ENCODE measurements at regions not wholly inside any gene's neighbourhood (a gene's known extent, or its start where the extent isn't known, plus 50 kb on each side); places are given as distances from the start of the nearest gene placed in this dataset.

DNA sequence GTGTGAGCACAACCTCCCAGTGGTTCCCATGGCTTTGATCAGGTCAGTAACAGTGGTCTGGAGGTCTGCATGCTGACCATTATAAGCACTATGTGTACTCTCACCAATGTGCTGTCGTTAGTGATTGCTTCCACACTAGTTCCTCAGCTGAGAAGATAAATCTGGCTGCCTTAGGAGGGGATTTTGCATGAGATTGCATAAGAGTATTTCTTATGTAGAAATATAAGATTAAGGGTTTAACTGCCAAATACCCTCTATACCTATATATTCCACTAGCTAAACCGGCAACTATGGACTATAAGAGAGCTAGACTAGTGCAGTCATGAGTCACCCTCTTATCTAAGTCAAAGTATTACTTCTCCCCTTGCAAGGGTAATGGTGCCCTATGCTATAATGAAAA is 580.2 kb downstream of the CDH11 start:
- DNase-seq (ENCODE audit: low read depth): no peak

DNA sequence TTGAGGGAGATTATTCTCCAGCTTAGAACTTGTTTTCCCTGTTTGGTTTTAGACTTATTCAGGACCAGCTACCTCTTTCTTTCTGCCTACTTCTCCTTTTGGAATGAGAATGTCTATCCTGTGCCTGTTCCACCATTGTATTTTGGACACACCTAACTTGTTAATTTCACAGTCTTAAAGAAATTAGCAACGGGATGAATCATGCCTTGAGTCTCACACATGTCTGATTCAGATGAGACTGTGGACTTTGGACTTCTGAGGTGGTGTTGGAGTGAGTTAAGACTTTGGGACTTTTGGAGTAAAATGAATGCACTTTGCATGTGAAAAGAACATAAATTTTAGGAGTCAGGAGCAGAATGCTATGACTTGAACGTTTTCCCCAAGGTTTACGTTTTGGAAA is 581.4 kb downstream of the CDH11 start:
- DNase-seq (ENCODE audit: low read depth): no peak

DNA sequence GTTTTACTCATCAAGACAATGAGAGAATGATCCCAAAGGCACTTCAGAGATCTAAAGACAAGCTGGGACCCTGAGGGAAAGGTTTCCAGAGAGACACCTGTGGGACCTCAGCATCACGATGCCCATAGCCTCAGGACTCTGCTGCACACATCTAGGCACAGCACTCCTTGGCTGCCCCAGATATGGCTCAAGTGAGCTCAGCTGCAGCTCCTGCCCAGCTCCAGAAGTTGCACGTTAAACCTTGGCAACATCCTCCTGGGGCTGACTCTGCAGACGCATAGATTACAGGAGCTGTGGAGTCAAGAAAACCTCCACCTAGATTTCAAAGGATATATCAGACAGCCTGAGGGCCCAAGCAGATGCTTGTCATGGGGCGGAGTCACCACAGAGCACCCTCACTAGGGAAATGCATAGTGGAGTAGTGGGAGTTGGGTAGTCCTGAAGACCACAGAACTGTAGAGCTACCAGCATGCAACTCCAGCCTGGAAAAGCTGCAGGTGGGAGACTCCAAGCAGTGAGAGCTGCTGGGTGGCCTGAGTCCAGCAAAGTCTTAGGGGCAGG is 582.0 kb downstream of the CDH11 start:
- no peak for DNase-seq (ENCODE audit: low read depth)

DNA sequence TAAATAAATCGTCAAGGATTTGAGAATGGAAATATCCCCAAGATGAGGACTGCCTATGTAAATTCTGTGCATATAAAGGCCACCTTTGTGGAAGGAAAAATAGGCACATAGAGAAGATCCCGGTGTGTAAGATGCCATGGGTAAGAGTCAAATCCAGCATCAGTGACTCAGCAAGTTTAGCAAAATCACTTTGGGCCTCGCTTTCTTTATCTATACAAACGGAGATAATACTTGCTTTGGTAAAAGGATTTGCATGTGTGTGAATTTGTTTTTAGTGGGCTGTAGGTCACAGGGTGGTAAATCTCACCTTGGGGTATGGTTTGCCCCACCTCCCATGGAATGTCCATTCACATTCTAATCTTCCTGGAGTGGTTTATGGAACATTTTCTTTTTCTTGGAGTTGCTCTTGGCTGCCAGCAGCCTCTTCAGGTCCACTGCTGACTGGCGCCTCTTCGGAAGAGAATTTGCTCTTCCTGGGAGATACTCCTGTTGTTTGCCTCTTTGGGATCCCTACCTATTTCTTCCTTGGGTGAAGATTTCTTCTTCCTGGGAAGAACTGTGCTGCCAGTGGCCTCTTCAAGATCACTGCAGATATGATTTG is 587.6 kb downstream of the CDH11 start:
- no peak for DNase-seq (ENCODE audit: low read depth)

DNA sequence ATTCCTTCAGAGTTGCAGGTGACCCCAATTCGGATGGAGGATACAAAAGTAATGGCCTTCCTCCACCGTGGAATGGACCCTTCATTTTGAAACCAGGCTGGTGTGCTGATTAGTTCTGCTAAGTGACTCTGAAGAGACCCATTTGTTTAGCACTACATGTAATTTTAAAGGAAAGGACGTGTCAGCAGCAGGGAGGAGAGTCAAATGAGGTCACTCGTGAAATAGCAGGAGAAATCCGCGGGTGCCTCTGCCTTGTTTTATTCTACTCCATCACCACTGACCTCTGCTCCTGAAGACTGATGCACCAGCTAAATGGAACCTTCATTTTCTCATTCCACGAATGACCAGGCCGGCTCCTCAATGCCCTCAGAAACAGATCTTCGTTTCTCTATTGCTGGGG is 589.2 kb downstream of the CDH11 start:
- DNase-seq (ENCODE audit: low read depth): no peak

DNA sequence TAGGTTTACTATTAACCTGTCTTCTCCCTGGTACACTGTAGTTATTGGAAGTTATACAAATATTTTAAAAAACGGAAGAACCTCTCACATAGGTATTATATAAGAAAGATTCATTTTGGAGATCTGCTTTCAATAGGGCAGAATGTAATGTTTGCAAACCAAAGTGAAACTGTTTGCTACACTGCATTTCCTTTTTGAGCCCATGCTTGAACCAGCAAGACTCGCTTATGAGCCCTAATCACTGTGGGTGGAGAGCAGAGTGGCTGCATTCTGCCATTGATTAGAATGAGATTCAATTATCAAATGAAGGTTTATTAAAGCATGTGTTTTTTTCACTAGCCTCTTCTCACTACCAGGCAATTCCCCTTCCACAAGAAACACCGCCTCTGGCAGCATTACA is 589.7 kb downstream of the CDH11 start:
- DNase-seq (ENCODE audit: low read depth): no peak

DNA sequence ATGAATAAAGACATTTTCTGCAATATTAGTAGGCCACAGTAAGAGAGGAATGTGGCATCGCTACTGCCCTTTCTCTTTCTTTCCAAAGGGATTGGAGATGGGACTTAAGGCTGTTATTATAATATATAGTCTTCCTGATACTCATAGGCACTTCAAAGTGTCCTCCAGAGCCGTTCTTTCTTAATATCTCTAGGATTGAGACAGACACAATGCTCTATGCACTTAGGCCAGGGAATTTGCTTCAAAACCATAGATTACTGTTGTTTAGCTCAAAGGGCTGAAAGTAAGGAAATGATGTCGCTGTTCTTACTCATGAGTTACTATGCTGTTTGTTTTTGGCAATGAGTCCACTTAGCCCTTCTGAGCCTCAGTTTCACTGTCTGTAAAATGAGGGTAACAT is 590.5 kb downstream of the CDH11 start:
- no peak for DNase-seq (ENCODE audit: low read depth)

DNA sequence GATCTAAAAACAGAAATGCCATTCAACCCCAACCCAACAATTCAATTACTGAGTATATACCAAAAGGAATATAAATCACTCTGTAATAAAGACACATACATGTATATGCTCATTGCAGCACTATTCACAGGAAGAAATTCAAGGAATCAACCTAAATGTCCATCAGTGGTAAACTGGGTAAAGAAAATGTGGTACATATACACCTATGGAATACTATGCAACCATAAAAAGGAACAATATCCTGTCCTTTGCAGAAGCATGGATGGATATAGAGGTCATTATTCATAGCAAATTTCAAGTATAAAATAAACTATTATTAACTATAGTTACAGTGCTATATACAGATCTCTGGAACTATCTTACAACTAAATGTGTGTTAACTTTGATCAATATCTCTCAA is 599.3 kb downstream of the CDH11 start:
- no peak for DNase-seq (ENCODE audit: low read depth)

DNA sequence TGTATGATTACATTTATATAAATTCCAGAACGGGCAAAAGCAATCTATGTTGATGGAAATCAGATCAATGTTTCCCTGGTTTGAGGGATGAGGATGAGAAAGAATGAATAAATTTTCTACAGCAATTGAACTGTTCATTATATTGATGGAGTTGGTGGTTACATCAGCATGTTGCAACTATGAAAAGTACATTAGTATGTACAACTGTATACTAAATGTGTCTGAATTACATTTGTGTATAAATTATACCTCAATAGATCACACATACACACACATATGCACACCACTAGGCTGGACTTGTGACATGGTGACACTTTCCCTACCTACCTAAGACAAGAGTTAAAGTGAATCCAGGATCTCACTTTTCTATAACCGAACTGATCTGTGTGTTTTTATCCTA is 608.0 kb downstream of the CDH11 start:
- no peak for DNase-seq (ENCODE audit: low read depth)

DNA sequence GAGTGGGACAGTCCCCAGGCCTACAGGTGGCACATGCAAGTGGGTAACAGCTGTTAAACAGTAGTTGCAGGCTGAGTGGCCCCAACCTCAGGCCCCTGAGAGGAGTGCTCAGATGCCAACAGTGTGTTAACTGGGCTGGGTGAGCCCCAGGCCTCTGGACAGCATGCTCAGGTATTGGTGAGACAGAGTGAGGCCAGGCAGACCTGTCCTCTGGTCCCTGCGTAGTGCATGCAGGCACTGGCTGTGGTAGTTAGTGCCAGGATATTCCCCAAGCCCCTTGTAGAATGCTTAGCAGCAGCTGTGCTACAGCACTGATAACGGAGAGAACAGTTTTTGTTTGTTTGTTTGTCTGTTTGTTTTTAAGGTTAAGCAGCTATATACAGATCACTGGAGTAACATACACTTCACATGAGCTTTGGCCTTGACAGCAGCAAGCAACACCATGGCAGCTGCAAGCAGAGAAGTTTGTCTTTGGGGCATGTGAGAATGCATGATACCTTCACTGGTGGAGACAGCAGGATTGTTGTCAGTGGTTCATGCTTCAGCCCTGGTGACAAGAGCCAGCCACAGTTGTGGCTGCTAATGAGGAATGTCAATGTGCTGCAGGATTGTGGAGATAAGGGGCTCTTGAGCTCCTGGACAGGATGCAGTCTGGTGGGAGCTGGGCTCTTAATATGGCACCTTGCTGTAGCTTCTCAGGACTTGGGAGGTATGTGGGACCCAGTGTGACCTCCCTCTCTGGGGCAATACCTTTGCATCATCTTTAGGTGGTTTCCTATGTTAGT is 614.4 kb downstream of the CDH11 start:
- DNase-seq (ENCODE audit: low read depth): no peak

DNA sequence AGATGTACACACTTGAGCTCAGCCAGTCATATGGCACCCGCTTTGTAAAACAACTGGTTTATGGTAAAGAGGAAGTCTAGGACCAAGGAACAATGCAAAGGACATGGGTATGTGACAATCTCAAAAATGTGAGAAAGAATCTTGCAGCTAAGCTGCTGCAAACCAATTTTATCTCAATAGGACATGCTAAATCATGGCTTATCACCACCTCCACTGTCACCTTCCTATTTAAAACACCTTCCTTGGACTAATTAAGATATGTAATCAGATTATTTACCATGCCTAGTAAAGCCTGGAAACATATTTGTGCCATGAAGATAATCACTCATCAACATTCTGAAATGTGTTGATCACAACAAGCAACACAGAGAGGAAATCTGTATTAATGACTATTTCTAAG is 622.7 kb downstream of the CDH11 start:
- no peak for DNase-seq (ENCODE audit: low read depth)

DNA sequence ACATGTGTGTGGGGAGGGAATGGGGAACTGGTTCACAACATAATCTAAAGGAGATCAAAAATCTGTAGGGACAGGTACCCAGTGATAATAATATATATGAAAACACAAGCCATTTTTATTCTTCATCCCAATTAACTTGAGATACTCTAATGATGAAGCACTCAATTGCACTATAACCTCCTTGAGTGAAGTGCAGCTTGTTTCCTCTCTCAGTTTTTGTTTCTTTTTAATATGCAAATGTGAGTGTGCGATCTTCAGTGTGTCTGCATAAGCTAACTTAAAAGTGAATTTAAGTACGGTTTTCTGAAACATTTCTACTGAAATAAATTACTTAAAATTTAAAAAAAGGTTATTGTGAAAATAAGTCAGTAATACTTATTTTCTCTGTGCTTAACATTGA is 623.5 kb downstream of the CDH11 start:
- no peak for DNase-seq (ENCODE audit: low read depth)

DNA sequence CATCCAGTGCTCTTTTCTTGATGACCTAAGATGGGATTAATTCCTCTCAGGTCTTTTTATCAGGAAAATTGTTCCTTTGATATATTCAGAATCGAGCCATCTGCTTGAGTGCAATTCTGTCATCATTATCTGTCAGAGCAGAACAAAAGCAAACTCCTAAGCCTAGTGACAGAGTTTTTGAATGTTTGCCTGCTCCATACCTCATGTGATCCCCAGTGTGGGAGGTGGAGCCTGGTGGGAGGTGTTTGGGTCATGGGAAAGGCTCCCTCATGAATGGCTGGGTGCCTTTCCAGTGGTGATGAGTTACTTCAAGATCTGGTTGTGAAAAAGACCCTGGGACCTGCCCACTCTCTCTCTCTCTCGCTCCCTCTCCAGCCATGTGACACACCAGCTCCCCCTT is 628.2 kb downstream of the CDH11 start:
- DNase-seq (ENCODE audit: low read depth): no peak

DNA sequence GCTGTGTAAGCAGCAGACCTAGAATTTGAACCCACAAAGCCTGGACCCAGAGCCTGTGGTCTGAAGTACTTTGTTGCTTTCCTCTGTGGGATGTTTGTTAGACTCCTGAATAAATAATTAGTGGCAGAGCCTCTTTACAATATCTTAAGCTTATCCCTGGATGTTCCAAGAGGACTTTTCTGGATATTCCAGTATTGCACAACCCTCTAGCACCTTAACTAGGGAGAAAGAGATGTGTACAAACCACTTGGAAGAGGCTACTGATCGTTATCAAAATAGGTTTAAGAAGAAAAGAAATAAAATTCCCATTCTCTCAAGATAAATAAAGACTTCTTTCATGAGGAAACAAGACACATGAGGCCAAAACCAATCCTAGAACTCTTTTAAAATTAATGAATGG is 632.4 kb downstream of the CDH11 start:
- DNase-seq (ENCODE audit: low read depth): no peak

DNA sequence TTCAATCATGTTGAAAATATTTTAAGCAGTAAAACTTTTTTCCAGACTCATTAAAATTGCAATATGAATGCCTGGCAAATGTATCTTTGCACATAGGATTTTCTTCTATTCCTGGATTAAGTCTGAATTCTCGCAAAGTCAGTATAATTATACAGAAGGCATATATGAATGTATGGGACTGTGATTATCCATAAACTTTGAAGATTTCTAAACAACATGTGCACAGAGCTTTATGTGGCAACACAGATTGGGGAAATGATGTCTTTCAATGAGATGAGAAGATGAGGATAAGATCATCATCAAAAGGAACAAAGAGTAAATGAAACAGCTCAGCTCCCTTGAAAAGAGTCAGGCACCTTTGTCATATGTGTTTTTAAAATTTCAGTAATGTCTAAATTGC is 635.3 kb downstream of the CDH11 start:
- no peak for DNase-seq (ENCODE audit: low read depth)

DNA sequence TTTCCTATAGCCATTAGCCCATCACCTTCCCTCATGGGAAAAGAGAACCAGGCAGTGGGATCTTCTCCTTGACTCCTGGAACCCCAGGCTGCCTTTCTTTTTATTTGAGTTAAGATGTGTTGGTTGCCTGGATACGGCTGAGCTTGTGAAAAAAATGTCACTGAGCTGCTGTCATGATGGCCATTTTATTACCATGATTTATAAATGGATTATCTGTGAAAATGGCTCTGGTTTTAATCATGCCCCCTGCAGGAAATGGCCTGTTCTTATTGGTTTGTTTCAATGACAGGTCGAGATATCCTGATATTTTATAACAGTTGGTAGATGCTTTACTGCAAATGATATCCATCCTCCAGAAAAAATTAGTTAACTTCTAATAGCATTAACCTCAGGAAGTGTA is 640.4 kb downstream of the CDH11 start:
- DNase-seq (ENCODE audit: low read depth): no peak

DNA sequence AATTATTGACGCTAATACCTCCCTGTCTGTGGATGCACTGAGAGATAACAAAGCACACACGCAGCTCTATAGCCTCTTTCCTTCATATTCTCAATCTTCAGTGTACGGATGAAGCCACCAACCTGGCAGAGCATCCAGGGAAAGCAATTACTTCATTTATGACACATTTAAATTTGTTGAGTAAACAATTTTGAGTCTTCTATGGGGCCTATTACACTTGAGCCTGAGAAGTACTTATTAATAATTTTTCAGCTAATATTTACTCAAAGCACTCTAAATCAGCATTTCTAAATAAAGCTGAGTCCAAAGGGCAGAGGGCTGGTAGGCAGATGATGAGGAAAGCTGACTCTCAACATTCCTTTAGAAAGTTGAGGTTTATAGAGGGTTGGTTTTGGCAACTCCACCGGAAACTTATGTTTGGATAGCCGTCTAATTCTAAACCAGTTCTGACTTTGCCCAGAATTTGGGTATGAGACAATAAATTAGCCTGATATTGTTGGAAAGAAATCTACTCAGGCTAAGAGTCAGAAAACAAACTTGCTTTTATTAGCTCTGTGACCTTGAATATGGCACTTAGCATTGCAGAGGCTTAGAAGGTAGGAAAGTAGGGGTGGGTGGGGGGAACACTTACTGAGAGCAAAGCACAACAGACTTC is 643.5 kb downstream of the CDH11 start:
- peak; percentile 54 for DNase-seq (ENCODE audit: low read depth)

DNA sequence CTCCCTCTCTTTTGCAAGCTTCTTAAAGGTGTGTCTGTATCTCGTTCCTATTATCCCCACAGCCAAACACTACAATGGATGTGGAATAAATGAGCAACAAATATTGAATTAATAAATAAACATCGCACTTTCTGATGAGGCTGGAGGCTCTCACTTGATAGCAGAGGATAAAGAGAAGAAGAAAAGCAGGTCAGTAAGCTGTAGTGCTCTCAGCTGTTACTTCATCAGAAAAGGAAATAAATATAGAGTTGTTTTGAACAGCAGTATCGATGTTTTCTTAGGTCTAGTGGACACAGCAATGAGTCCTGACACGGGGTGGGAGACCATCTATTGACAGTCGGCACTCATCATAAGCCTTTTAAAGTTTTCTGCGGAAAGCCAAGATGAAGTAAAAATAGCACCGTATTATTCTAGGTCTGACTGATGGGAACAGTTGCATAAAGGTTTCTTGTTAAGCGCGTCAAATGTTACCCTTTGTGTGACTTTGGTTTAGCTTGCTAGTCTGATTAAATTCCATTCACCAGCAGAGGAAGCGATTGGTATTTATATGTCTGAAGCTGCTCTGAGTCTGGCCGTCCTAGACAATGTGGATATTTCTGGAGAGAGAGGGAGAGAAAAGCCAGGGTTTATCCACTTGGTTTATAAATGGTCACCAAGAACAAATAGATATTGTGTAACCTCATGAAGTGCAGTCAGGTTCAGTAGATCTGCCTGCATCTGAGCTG is 646.1 kb downstream of the CDH11 start:
- DNase-seq (ENCODE audit: low read depth): no peak

DNA sequence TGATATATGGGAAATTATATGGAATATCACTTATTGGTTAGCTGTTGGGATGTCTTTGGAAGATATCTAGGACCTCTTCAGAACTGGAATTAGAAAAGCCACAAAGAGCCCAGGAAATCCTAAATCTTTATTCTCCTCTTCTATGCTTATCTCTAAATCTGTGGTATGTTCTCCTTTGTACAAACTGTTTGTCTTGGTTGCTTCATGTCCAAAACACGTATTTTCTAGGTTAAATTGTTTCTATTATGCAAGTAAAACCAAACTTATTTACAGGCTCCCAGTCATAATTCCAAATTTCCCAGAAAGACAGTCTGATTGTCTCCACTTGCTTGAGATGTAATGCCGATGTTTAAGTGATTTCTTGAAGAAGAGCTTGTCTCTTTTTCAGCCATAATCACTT is 650.9 kb downstream of the CDH11 start:
- no peak for DNase-seq (ENCODE audit: low read depth)

DNA sequence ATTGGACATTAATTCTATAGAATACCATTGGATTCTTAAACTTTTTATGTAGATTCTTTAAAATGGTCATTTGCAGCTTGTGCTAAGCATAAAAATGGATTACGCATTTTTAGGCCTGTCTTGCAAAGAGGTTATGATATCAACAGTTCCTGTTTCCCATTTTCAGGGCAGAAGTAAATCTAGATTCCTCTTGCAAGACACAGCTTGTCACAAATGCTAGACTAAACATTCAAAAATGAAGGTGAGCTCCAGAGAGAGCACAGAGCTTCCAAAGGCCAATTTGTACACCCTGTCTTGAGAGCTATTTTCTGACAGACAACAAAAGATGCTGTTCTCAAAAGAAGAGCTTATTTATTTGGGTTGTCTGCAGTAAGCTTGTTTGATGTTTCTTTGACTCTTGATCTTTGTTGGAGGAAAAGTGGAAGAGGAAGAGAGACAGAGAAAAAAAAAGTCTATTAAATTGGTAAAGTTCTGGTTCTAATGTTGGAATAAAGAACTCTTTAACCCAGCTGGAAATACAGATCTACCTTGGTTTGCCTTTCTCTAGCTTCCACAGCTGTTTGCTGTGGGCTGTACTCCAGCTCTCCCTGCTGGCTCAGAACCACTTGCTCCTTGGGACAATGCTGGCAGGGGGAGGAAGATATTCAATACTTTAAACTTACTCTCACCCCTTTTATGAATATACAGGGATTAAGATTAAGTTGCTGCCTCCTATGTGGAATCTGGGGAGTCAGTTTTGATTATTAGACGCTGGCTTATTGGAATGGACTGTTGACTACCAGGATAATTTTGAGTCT is 651.8 kb downstream of the CDH11 start:
- no peak for DNase-seq (ENCODE audit: low read depth)

DNA sequence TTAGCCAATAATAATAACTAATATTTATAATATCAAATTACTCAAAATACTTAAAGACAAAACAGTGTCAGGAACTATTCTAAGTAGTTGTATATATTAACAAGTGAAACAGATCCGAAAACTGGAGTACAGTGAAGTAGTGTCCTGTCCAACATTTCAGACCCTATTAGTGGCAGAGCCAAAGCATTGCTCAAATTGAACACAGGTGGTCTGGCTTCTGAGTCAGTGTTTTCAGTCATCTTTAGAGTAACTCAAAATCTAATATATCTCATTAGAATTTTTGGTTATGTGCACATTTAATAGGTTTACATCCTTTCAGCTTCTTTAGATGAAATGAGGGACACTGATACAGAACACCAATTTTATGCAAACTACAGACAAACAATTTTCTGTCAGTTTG is 652.5 kb downstream of the CDH11 start:
- DNase-seq (ENCODE audit: low read depth): no peak

Data from HT1080 (cell line).